Activated naive CD8-positive, alpha-beta T cell treated with anti-CD3 and anti-CD28 coated beads, Interleukin-2, amount 10 ng/mL, durations not matched to agents 7 days and 5 days (primary cell): ENCODE measurements at regions not wholly inside any gene's neighbourhood (a gene's known extent, or its start where the extent isn't known, plus 50 kb on each side); places are given as distances from the start of the nearest gene placed in this dataset.

Source experiments
- ATAC-seq: fragments of 150-1000 bp; cut with Tn5 transposase; one replicate; pipeline ENCODE4 v1.10.0; 2021; ENCODE audit warnings: low read depth, moderate library complexity
- POLR2A ChIA-PET: fragments of 350-600 bp; sonication (Branson Sonifier 250); formaldehyde crosslinking; loops from one replicate; lab custom pipeline; 2021; ENCODE audit warnings: antibody characterized with exemption; lab: Charles Lee
- DNase-seq: peaks from one replicate; pipeline ENCODE4 v3.0.0; 2021
- H3K27ac Mint-ChIP-seq: one replicate; pipeline ENCODE4 v1.8.0; 2022; ENCODE audit warnings: mild to moderate bottlenecking, mixed read lengths
- H3K27me3 Mint-ChIP-seq: one replicate; pipeline ENCODE4 v1.8.0; 2022; ENCODE audit warnings: mild to moderate bottlenecking, moderate library complexity, mixed read lengths
- H3K36me3 Mint-ChIP-seq: one replicate; pipeline ENCODE4 v1.8.0; 2021; ENCODE audit warnings: mild to moderate bottlenecking, mixed read lengths
- H3K4me1 Mint-ChIP-seq: one replicate; pipeline ENCODE4 v1.8.0; 2021; ENCODE audit warnings: mixed read lengths
- H3K4me3 Mint-ChIP-seq: one replicate; pipeline ENCODE4 v1.8.0; 2022; ENCODE audit warnings: mild to moderate bottlenecking, moderate library complexity, mixed read lengths
- H3K9me3 Mint-ChIP-seq: one replicate; pipeline ENCODE4 v1.8.0; 2021; ENCODE audit warnings: mixed read lengths

GRCh38 chr18:77526962-77527361 is 277.3 kb downstream of the GALR1 start:
- ATAC-seq = no peak
- no peak overlapping the region for H3K4me3 Mint-ChIP-seq
- POLR2A ChIA-PET = no interaction called here
- H3K9me3 Mint-ChIP-seq = peaks cover 12% of the 10 kb centered on the region
- H3K27ac Mint-ChIP-seq = no peak overlapping the region
- no peaks in the 10 kb centered on the region for H3K4me1 Mint-ChIP-seq
- peaks cover 3% of the 10 kb centered on the region for H3K27me3 Mint-ChIP-seq
- no peak for DNase-seq
- H3K36me3 Mint-ChIP-seq = no peaks in the 10 kb centered on the region

GRCh38 chr18:77528872-77529271 is 279.2 kb downstream of the GALR1 start:
- Mint-ChIP-seq H3K27ac (no peak overlapping the region), H3K36me3 (no peaks in the 10 kb centered on the region), H3K4me3 (no peak overlapping the region), H3K9me3 (peaks cover 12% of the 10 kb centered on the region), H3K4me1 (no peaks in the 10 kb centered on the region), H3K27me3 (peaks cover 2% of the 10 kb centered on the region)
- ATAC-seq (no peak), DNase-seq (no peak)
- POLR2A ChIA-PET = no interaction called here

- Mint-ChIP-seq H3K9me3 (peaks cover 12% of the 10 kb centered on the region), H3K4me3 (no peak overlapping the region), H3K4me1 (no peaks in the 10 kb centered on the region), H3K27ac (no peak overlapping the region), H3K27me3 (peaks cover 2% of the 10 kb centered on the region), H3K36me3 (no peaks in the 10 kb centered on the region)
- ATAC-seq = no peak
- POLR2A ChIA-PET = interaction anchor here (0.5 kb wide), 1 partner anchor 81 kb away, joined by 3 read pairs; no protein-coding TSS in a partner anchor
- DNase-seq = no peak
Measured at GRCh38 chr18:77529492-77530176, 280.0 kb downstream of the GALR1 start.

- POLR2A ChIA-PET = no interaction called here
- ATAC-seq (no peak), DNase-seq (no peak)
- no peaks in the 10 kb centered on the region for H3K36me3 Mint-ChIP-seq
- H3K27me3 Mint-ChIP-seq = peaks cover 2% of the 10 kb centered on the region
- no peak overlapping the region for H3K27ac Mint-ChIP-seq
- H3K9me3 Mint-ChIP-seq = peaks cover 12% of the 10 kb centered on the region
- no peaks in the 10 kb centered on the region for H3K4me1 Mint-ChIP-seq
- H3K4me3 Mint-ChIP-seq = no peak overlapping the region
Measured at GRCh38 chr18:77530732-77531131, 281.1 kb downstream of the GALR1 start.

- no peak overlapping the region for H3K4me3 Mint-ChIP-seq
- ATAC-seq = no peak
- H3K36me3 Mint-ChIP-seq = no peaks in the 10 kb centered on the region
- no peaks in the 10 kb centered on the region for H3K27me3 Mint-ChIP-seq
- no peak overlapping the region for H3K27ac Mint-ChIP-seq
- H3K4me1 Mint-ChIP-seq = no peaks in the 10 kb centered on the region
- no peaks in the 10 kb centered on the region for H3K9me3 Mint-ChIP-seq
- no peak for DNase-seq
- POLR2A ChIA-PET = no interaction called here
Measured at GRCh38 chr18:77539860-77540259, 290.2 kb downstream of the GALR1 start.

GRCh38 chr18:77544792-77545191 is 295.1 kb downstream of the GALR1 start:
- no peak overlapping the region for H3K4me3 Mint-ChIP-seq
- POLR2A ChIA-PET = no interaction called here
- no peaks in the 10 kb centered on the region for H3K36me3 Mint-ChIP-seq
- H3K27ac Mint-ChIP-seq = no peak overlapping the region
- no peak for DNase-seq
- H3K4me1 Mint-ChIP-seq = no peaks in the 10 kb centered on the region
- H3K9me3 Mint-ChIP-seq = no peaks in the 10 kb centered on the region
- no peaks in the 10 kb centered on the region for H3K27me3 Mint-ChIP-seq
- no peak for ATAC-seq

GRCh38 chr18:77547757-77548156 is 298.1 kb downstream of the GALR1 start:
- H3K36me3 Mint-ChIP-seq = no peaks in the 10 kb centered on the region
- DNase-seq (no peak), ATAC-seq (no peak)
- H3K4me1 Mint-ChIP-seq = no peaks in the 10 kb centered on the region
- no peaks in the 10 kb centered on the region for H3K9me3 Mint-ChIP-seq
- POLR2A ChIA-PET = no interaction called here
- H3K27me3 Mint-ChIP-seq = no peaks in the 10 kb centered on the region
- H3K4me3 Mint-ChIP-seq = no peak overlapping the region
- no peak overlapping the region for H3K27ac Mint-ChIP-seq

GRCh38 chr18:77548790-77549420 is 299.3 kb downstream of the GALR1 start:
- Mint-ChIP-seq H3K9me3 (no peaks in the 10 kb centered on the region), H3K27me3 (no peaks in the 10 kb centered on the region), H3K4me3 (no peak overlapping the region), H3K27ac (no peak overlapping the region), H3K36me3 (no peaks in the 10 kb centered on the region), H3K4me1 (no peaks in the 10 kb centered on the region)
- POLR2A ChIA-PET = no interaction called here
- no peak for DNase-seq
- ATAC-seq = no peak

GRCh38 chr18:77550625-77551024 is 301.0 kb downstream of the GALR1 start:
- Mint-ChIP-seq H3K27me3 (no peaks in the 10 kb centered on the region), H3K4me3 (no peak overlapping the region), H3K27ac (no peak overlapping the region)

GRCh38 chr18:77551055-77551454 is 301.4 kb downstream of the GALR1 start:
- POLR2A ChIA-PET = no interaction called here
- ATAC-seq (no peak), DNase-seq (no peak)
- Mint-ChIP-seq H3K4me3 (no peak overlapping the region), H3K27ac (no peak overlapping the region), H3K9me3 (no peaks in the 10 kb centered on the region), H3K4me1 (no peaks in the 10 kb centered on the region), H3K27me3 (no peaks in the 10 kb centered on the region), H3K36me3 (no peaks in the 10 kb centered on the region)

More at GRCh38 chr18:77550625-77551024, 301.0 kb downstream of the GALR1 start:
- Mint-ChIP-seq H3K36me3 (no peaks in the 10 kb centered on the region), H3K9me3 (no peaks in the 10 kb centered on the region), H3K4me1 (no peaks in the 10 kb centered on the region)
- POLR2A ChIA-PET = no interaction called here
- ATAC-seq (no peak), DNase-seq (no peak)

- DNase-seq (no peak), ATAC-seq (no peak)
- Mint-ChIP-seq H3K27me3 (no peaks in the 10 kb centered on the region), H3K9me3 (no peaks in the 10 kb centered on the region), H3K27ac (no peak overlapping the region), H3K36me3 (no peaks in the 10 kb centered on the region), H3K4me1 (no peaks in the 10 kb centered on the region), H3K4me3 (no peak overlapping the region)
- POLR2A ChIA-PET = no interaction called here
Measured at GRCh38 chr18:77552945-77553344, 303.3 kb downstream of the GALR1 start.

GRCh38 chr18:77554061-77554460 is 304.4 kb downstream of the GALR1 start:
- POLR2A ChIA-PET = no interaction called here
- H3K9me3 Mint-ChIP-seq = no peaks in the 10 kb centered on the region
- H3K4me3 Mint-ChIP-seq = no peak overlapping the region
- ATAC-seq (no peak), DNase-seq (no peak)
- H3K27me3 Mint-ChIP-seq = no peaks in the 10 kb centered on the region
- H3K36me3 Mint-ChIP-seq = no peaks in the 10 kb centered on the region
- H3K4me1 Mint-ChIP-seq = no peaks in the 10 kb centered on the region
- H3K27ac Mint-ChIP-seq = no peak overlapping the region

- ATAC-seq (no peak), DNase-seq (no peak)
- H3K27me3 Mint-ChIP-seq = peaks cover 3% of the 10 kb centered on the region
- no peaks in the 10 kb centered on the region for H3K4me1 Mint-ChIP-seq
- no peak overlapping the region for H3K4me3 Mint-ChIP-seq
- H3K9me3 Mint-ChIP-seq = no peaks in the 10 kb centered on the region
- POLR2A ChIA-PET = no interaction called here
- no peak overlapping the region for H3K27ac Mint-ChIP-seq
- no peaks in the 10 kb centered on the region for H3K36me3 Mint-ChIP-seq
Measured at GRCh38 chr18:77557046-77557587, 307.5 kb downstream of the GALR1 start.

- Mint-ChIP-seq H3K27ac (no peak overlapping the region), H3K27me3 (peaks cover 3% of the 10 kb centered on the region), H3K4me3 (no peak overlapping the region), H3K36me3 (no peaks in the 10 kb centered on the region), H3K9me3 (no peaks in the 10 kb centered on the region), H3K4me1 (no peaks in the 10 kb centered on the region)
- ATAC-seq = no peak
- POLR2A ChIA-PET = no interaction called here
- no peak for DNase-seq
Measured at GRCh38 chr18:77559274-77559910, 309.7 kb downstream of the GALR1 start.
